Fibroblast of mammary gland (primary cell): ENCODE measurements at regions not wholly inside any gene's neighbourhood (a gene's known extent, or its start where the extent isn't known, plus 50 kb on each side); places are given as distances from the start of the nearest gene placed in this dataset.

Source experiments
- DNase-seq: peaks from one replicate; pipeline ENCODE4 v3.0.0-alpha.2; 2010; ENCODE audit warnings: low read depth
- H3K4me3 ChIP-seq: 2 replicates; pipeline ENCODE4 v1.5.1; 2011; ENCODE audit warnings: low read depth, mild to moderate bottlenecking, low read length, moderate library complexity; ENCODE audit not compliant: control insufficient read depth
- CTCF ChIP-seq: conservative IDR thresholded peaks from 2 replicates; pipeline ENCODE4 v1.5.1; 2011; ENCODE audit warnings: low read depth, low read length, inconsistent platforms; ENCODE audit not compliant: control insufficient read depth, insufficient read depth

DNA sequence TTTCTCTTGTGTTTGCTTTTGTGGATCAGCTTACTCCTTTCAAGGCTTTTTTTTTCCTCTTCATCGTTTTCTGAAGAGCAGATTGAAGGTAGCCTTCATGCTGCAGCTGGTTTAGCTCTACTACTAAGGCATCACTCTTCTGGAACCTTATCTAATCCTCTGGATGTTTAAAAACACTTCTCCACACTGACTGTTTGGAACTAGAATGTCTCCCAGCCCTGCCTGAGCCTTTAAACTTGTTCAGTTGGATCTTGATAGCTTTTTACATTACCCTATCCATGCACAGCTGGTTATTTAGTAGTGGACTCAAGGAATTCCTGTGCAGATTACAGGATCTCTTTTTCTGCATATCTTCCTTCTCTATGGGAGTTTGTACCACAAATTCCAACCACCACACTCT is 108.9 kb upstream of the ASCC3 start:
- no peak overlapping the region for H3K4me3 ChIP-seq
- no peak for TF ChIP-seq CTCF
- DNase-seq = no peak

GRCh38 chr6:100996409-100996808 is 115.3 kb upstream of the ASCC3 start:
- H3K4me3 ChIP-seq = no peak overlapping the region
- TF ChIP-seq CTCF = no peak
- no peak for DNase-seq

DNA sequence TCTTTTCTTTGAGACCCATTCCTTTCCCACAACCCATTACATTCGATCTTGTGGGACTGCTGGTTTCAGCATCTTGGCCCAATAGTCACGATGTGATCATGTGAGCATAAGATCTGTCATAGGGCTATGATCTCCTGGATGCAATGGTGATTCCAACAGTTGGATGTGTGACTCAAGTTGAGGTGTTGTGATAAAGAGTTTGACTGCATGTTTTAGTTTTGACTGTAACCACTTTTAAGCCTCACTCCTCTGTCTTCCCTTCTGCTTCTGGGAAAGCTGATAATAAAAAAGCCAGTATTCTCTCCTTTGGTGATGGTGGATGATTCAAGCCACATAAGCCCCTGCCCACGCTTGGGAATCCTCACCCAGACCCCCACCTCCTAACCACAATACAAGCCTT is 117.0 kb upstream of the ASCC3 start:
- H3K4me3 ChIP-seq = no peak overlapping the region
- peak; percentile 39 for DNase-seq
- no peak for TF ChIP-seq CTCF

- TF ChIP-seq CTCF = no peak
- H3K4me3 ChIP-seq = no peak overlapping the region
- DNase-seq = no peak
Measured at GRCh38 chr6:100999034-100999597, 118.0 kb upstream of the ASCC3 start.

GRCh38 chr6:101000341-101000740 is 119.2 kb upstream of the ASCC3 start:
- no peak for TF ChIP-seq CTCF
- no peak overlapping the region for H3K4me3 ChIP-seq
- DNase-seq = no peak

DNA sequence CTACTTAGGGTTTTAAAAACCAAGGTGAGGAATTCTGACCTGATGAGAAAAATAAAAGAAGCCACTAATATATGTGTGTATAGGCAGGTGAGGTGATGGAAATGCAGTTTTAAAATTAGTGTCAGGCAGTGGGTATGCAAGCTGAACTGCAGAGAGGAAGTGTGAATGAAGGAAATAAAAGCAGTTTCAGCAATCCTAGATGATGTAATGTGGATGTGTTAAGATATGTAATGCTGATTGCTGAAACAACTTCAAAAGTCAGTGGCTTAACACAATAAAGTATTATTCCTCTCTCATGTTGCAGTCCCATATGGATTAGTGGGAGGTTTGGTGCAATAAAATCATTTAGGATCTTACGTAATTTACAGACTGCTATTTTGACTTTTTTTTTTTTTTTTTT is 119.9 kb upstream of the ASCC3 start:
- no peak for TF ChIP-seq CTCF
- H3K4me3 ChIP-seq = no peak overlapping the region
- no peak for DNase-seq

DNA sequence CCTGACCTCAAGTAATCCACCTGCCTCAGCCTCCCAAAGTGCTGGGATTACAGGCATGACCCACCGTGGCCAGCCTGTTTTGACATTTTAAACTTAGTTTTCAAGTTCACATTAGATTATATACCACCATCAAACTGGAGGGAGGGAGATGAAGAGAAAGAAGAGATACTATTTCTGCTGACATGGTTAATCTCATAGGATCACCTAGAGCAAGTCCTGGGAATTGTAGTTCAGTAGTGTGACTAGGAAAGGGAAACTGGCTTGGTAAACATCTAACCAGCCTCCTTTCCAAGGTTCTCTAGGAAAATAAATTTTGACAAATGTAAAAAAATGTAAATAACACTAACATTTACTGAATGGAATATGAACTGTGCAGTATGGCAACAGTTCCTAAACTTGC is 120.5 kb upstream of the ASCC3 start:
- H3K4me3 ChIP-seq = no peak overlapping the region
- TF ChIP-seq CTCF = no peak

More for the DNA sequence above, 120.5 kb upstream of the ASCC3 start:
- DNase-seq = no peak
